IMR-90 (cell line): ENCODE measurements at regions not wholly inside any gene's neighbourhood (a gene's known extent, or its start where the extent isn't known, plus 50 kb on each side); places are given as distances from the start of the nearest gene placed in this dataset.

Source experiments
- ATAC-seq: fragments of 200-7000 bp; cut with Tn5 transposase; 2 replicates; pipeline ENCODE4 v1.9.1; 2020; ENCODE audit warnings: low read depth, mild to moderate bottlenecking, moderate library complexity
- BruUV-seq: library from RNA; stranded (reverse); fragments of 400-500 nt; replicated peaks from 2 replicates; lab custom pipeline; 2021; lab: Mats Ljungman, UMichigan
- CTCF ChIA-PET: fragments of 300-600 bp; formaldehyde crosslinking; extraction: SDS; loops from one replicate; lab custom pipeline; 2021; ENCODE audit warnings: antibody characterized with exemption; lab: Yijun Ruan, JAX
- POLR2A ChIA-PET: fragments of 300-600 bp; sonication (Branson Sonifier 250); formaldehyde crosslinking; loops from one replicate; lab custom pipeline; 2022; ENCODE audit warnings: antibody characterized with exemption; ENCODE audit not compliant: unreplicated experiment; lab: Charles Lee
- DNase-seq: peaks from one replicate; pipeline ENCODE4 v3.0.0; 2013
- H2AFZ ChIP-seq: replicated peaks from 2 replicates; pipeline ENCODE3; 2013; ENCODE audit warnings: low read length, mild to moderate bottlenecking; ENCODE audit not compliant: poor library complexity
- H2AK5ac ChIP-seq: 2 replicates; pipeline ENCODE4 v1.6.1; 2013; ENCODE audit warnings: low read depth, low read length, inconsistent platforms
- H2AK9ac ChIP-seq: replicated peaks from 2 replicates; pipeline ENCODE3; 2013; ENCODE audit warnings: mild to moderate bottlenecking, low read depth, low read length, moderate library complexity; ENCODE audit not compliant: poor library complexity
- H2BK120ac ChIP-seq: 2 replicates; pipeline ENCODE4 v1.6.1; 2013; ENCODE audit warnings: low read depth, low read length, inconsistent platforms
- H2BK15ac ChIP-seq: 3 replicates; pipeline ENCODE4 v1.6.1; 2013; ENCODE audit warnings: low read depth, low read length, inconsistent platforms
- H2BK20ac ChIP-seq: 2 replicates; pipeline ENCODE4 v1.6.1; 2013; ENCODE audit warnings: low read depth, mild to moderate bottlenecking, inconsistent platforms, low read length, moderate library complexity
- H2BK5ac ChIP-seq: 2 replicates; pipeline ENCODE4 v1.6.1; 2013; ENCODE audit warnings: mild to moderate bottlenecking, low read depth, low read length, inconsistent platforms; ENCODE audit not compliant: poor library complexity, severe bottlenecking
- H3K14ac ChIP-seq: replicated peaks from 2 replicates; pipeline ENCODE4 v1.6.1; 2013; ENCODE audit warnings: low read depth, low read length, inconsistent platforms
- H3K18ac ChIP-seq: 2 replicates; pipeline ENCODE4 v1.6.1; 2013; ENCODE audit warnings: low read depth, low read length, control low read depth
- H3K23ac ChIP-seq: 2 replicates; pipeline ENCODE4 v1.6.1; 2013; ENCODE audit warnings: low read depth, low read length, inconsistent platforms
- H3K27ac ChIP-seq: 2 replicates; pipeline ENCODE4 v1.5.1; 2013; ENCODE audit warnings: mild to moderate bottlenecking, control low read depth, low read length; ENCODE audit not compliant: insufficient read depth
- H3K27me3 ChIP-seq: 2 replicates; pipeline ENCODE4 v1.6.1; 2013; ENCODE audit warnings: low read length; ENCODE audit not compliant: control insufficient read depth, insufficient read depth
- H3K36me3 ChIP-seq: 2 replicates; pipeline ENCODE4 v1.6.1; 2013; ENCODE audit warnings: low read length, mixed read lengths; ENCODE audit not compliant: control insufficient read depth, insufficient read depth
- H3K4ac ChIP-seq: 2 replicates; pipeline ENCODE4 v1.6.1; 2013; ENCODE audit warnings: low read depth, low read length, inconsistent platforms
- H3K4me1 ChIP-seq: 2 replicates; pipeline ENCODE4 v1.6.1; 2013; ENCODE audit warnings: low read length, mixed read lengths; ENCODE audit not compliant: control insufficient read depth, insufficient read depth
- H3K4me2 ChIP-seq: 2 replicates; pipeline ENCODE4 v1.6.1; 2013; ENCODE audit warnings: low read depth, mild to moderate bottlenecking, control low read depth, low read length, moderate library complexity
- H3K4me3 ChIP-seq: 2 replicates; pipeline ENCODE4 v1.5.1; 2013; ENCODE audit warnings: low read depth, mild to moderate bottlenecking, control low read depth, low read length, moderate library complexity; ENCODE audit not compliant: insufficient read depth
- H3K56ac ChIP-seq: 2 replicates; pipeline ENCODE4 v1.6.1; 2013; ENCODE audit warnings: low read length, inconsistent platforms; ENCODE audit not compliant: insufficient read depth; ENCODE audit errors: extremely low read depth
- H3K79me1 ChIP-seq, 2 experiments: 2 replicates each; pipeline ENCODE4 v1.6.1; 2013; ENCODE audit warnings: low read length in 2 of 2, inconsistent platforms in 1 of 2, low read depth in 1 of 2
- H3K9ac ChIP-seq: 2 replicates; pipeline ENCODE4 v1.6.1; 2013; ENCODE audit warnings: low read depth, low read length, control low read depth
- H3K9me1 ChIP-seq: 2 replicates; pipeline ENCODE4 v1.6.1; 2013; ENCODE audit warnings: low read length, inconsistent platforms; ENCODE audit not compliant: insufficient read depth
- H3K9me3 ChIP-seq: 2 replicates; pipeline ENCODE4 v1.6.1; 2013; ENCODE audit warnings: low read length; ENCODE audit not compliant: control insufficient read depth, insufficient read depth
- H4K20me1 ChIP-seq: 2 replicates; pipeline ENCODE4 v1.6.1; 2013; ENCODE audit warnings: low read length, inconsistent platforms; ENCODE audit not compliant: insufficient read depth
- H4K5ac ChIP-seq: 2 replicates; pipeline ENCODE4 v1.6.1; 2013; ENCODE audit warnings: mild to moderate bottlenecking, low read depth, low read length, control low read depth
- H4K8ac ChIP-seq, 2 experiments: 2 replicates each; pipeline ENCODE4 v1.6.1; 2013; ENCODE audit warnings: low read depth in 2 of 2, low read length in 2 of 2, control low read depth in 1 of 2, inconsistent platforms in 1 of 2
- H4K91ac ChIP-seq: 2 replicates; pipeline ENCODE4 v1.6.1; 2013; ENCODE audit warnings: low read depth, low read length, inconsistent platforms; ENCODE audit not compliant: insufficient read depth
- CEBPB ChIP-seq: IDR thresholded peaks from 2 replicates; pipeline ENCODE4 v1.6.1; 2012; ENCODE audit warnings: low read depth, low read length, improper control_type of control experiment
- CHD1 ChIP-seq: IDR thresholded peaks from 2 replicates; pipeline ENCODE4 v1.6.1; 2012; ENCODE audit warnings: low read depth, low read length, improper control_type of control experiment
- CTCF ChIP-seq: conservative IDR thresholded peaks from 2 replicates; pipeline ENCODE4 v1.5.1; 2012; ENCODE audit warnings: mild to moderate bottlenecking, low read depth, low read length, improper control_type of control experiment
- FOS ChIP-seq: fragments of 150-350 bp; IDR thresholded peaks from 2 replicates; pipeline ENCODE4 v1.6.1; 2016; ENCODE audit warnings: low read depth, low read length
- MAFK ChIP-seq: IDR thresholded peaks from 2 replicates; pipeline ENCODE4 v1.6.1; 2012; ENCODE audit warnings: low read depth, low read length, improper control_type of control experiment
- MAZ ChIP-seq: IDR thresholded peaks from 2 replicates; pipeline ENCODE4 v1.6.1; 2012; ENCODE audit warnings: low read depth, mild to moderate bottlenecking, low read length, improper control_type of control experiment, moderate library complexity, borderline replicate concordance
- POLR2A ChIP-seq: IDR thresholded peaks from 2 replicates; pipeline ENCODE4 v1.6.1; 2012; ENCODE audit warnings: mild to moderate bottlenecking, low read depth, low read length
- RAD21 ChIP-seq: IDR thresholded peaks from 2 replicates; pipeline ENCODE4 v1.6.1; 2012; ENCODE audit warnings: low read length, improper control_type of control experiment
- RCOR1 ChIP-seq: IDR thresholded peaks from 2 replicates; pipeline ENCODE4 v1.6.1; 2012; ENCODE audit warnings: mild to moderate bottlenecking, low read length, improper control_type of control experiment; ENCODE audit not compliant: insufficient replicate concordance
- SMC3 ChIP-seq: fragments of 150-350 bp; IDR thresholded peaks from 2 replicates; pipeline ENCODE4 v1.6.1; 2016; ENCODE audit warnings: low read depth, mild to moderate bottlenecking, antibody characterized with exemption, low read length, moderate library complexity
- WGBS, 2 experiments: methylation state at CpG; one replicate each; pipeline versions ENCODE4 v1.1.5 to v1.1.7; 2013; ENCODE audit warnings: missing lambda C conversion rate in 2 of 2; ENCODE audit not compliant: insufficient read length in 1 of 2; ENCODE audit errors: extremely low coverage in 2 of 2; 5-methylcytosine and 5-hydroxymethylcytosine counted together
- dilution Hi-C: fragments of 300-500 bp; cut with HindIII; formaldehyde crosslinking; loops from one replicate; pipeline ENCODE4 v1.14.3; 2018; ENCODE audit warnings: low sequenced_read_pairs; ENCODE audit not compliant: unreplicated experiment
- in situ Hi-C: fragments of 300-500 bp; cut with MboI; formaldehyde crosslinking; loops from 3 replicates; pipeline ENCODE4 v1.14.3; 2019; ENCODE audit warnings: low sequenced_read_pairs, inconsistent platforms, mixed read lengths
- intact Hi-C: fragments of 100-400 bp; cut with micrococcal nuclease; formaldehyde crosslinking; loops from 2 replicates; pipeline ENCODE4 v1.10.0; 2022

GRCh38 chr14:34187061-34187460 lies 236.2 kb upstream of the EGLN3 start:
- no peak overlapping the region for H2AK9ac ChIP-seq
- ChIA-PET POLR2A (no interaction called here), CTCF (no interaction called here)
- H4K91ac ChIP-seq: no peak overlapping the region
- H3K4ac ChIP-seq: no peak overlapping the region
- no peak for DNase-seq
- H4K20me1 ChIP-seq: no peaks in the 10 kb centered on the region
- no peak overlapping the region for H2BK15ac ChIP-seq
- H3K9ac ChIP-seq: no peak overlapping the region
- H3K56ac ChIP-seq: no peak overlapping the region
- no TSS peak for BruUV-seq
- H2BK20ac ChIP-seq: no peak overlapping the region
- no peak overlapping the region for H3K4me3 ChIP-seq
- H3K18ac ChIP-seq: no peak overlapping the region
- H3K27me3 ChIP-seq: no peaks in the 10 kb centered on the region
- no peaks in the 10 kb centered on the region; a peak in 1 of 4 replicates for H3K79me1 ChIP-seq
- no peak overlapping the region for H3K23ac ChIP-seq
- no peak overlapping the region for H3K27ac ChIP-seq
- dilution Hi-C loops: no loop called here
- no peak overlapping the region for H2AK5ac ChIP-seq
- no peak for ATAC-seq
- H2AFZ ChIP-seq: no peak overlapping the region
- WGBS, 2 experiments: 33% methylated on average over 1 of the region's 3 CpGs; no CpG with 5 or more reads in 1 of the 2 experiments
- H3K4me1 ChIP-seq: no peaks in the 10 kb centered on the region
- no peak for TF ChIP-seq RCOR1
- no peak for TF ChIP-seq RAD21
- TF ChIP-seq MAZ: no peak
- TF ChIP-seq CHD1: no peak
- no peak for TF ChIP-seq FOS
- no peak for TF ChIP-seq SMC3
- no peak for TF ChIP-seq POLR2A
- no peak for TF ChIP-seq MAFK
- TF ChIP-seq CTCF: no peak
- TF ChIP-seq CEBPB: no peak
- H3K9me1 ChIP-seq: no peaks in the 10 kb centered on the region
- no peak overlapping the region for H2BK120ac ChIP-seq
- H2BK5ac ChIP-seq: no peak overlapping the region
- H3K14ac ChIP-seq: no peak overlapping the region
- no peak overlapping the region for H3K4me2 ChIP-seq
- intact Hi-C loops: no loop called here
- H4K5ac ChIP-seq: no peak overlapping the region
- no peaks in the 10 kb centered on the region for H3K36me3 ChIP-seq
- no peak overlapping the region for H4K8ac ChIP-seq
- in situ Hi-C loops: no loop called here
- H3K9me3 ChIP-seq: no peaks in the 10 kb centered on the region
